ENCODE measurements at regions not wholly inside any gene's neighbourhood (a gene's known extent, or its start where the extent isn't known, plus 50 kb on each side); places are given as distances from the start of the nearest gene placed in this dataset.
"Not testable (repeated sequence)": the region's sequence is repeated elsewhere in the genome, so short reads cannot be mapped to it uniquely, and the experiment has no call there.

- intact Hi-C loops (cut with micrococcal nuclease), result no loop called here
- H3K27ac Mint-ChIP-seq, result no peak overlapping the region
- no peaks in the 10 kb centered on the region for H3K27me3 Mint-ChIP-seq (ENCODE audit: low read depth)
- no peaks in the 10 kb centered on the region for H3K9me3 Mint-ChIP-seq
- no peaks in the 10 kb centered on the region for H3K36me3 Mint-ChIP-seq (ENCODE audit: low read depth)
- peaks cover 2% of the 10 kb centered on the region for H3K4me1 Mint-ChIP-seq (ENCODE audit: low read depth)
- H3K4me3 Mint-ChIP-seq (ENCODE audit: low read depth), result no peak overlapping the region
- peak; percentile 9 for DNase-seq (ENCODE audit: low spot score)
Observed at GRCh38 chr16:26963109-26963508, 103.6 kb upstream of the C16orf82 start.

DNA sequence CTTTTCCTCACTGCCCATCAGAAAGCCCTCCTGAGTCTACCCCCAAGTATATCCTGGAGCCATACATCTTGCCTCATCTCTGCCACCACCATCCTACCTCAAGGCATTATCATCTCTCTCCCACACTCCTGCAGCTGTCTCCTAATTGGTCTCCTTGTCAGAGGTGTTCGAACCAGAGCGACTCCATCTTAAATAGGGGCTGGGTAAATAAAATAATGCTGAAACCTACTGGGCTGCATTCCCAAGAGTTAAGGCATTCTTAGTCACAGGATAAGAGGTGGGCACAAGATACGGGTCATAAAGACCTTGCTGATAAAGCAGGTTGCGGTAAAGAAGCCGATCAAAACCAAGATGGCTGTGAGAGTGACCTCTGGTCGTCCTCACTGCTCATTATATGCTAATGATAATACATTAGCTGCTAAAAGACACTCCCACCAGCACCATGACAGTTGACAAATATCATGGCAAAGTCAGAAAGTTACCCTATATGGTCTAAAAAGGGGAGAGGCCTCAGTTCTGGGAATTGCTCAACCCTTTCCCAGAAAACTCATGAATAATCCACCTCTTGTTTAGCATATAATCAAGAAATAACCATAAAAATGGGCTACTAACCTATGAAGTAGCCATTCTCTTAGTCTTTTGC is 97.0 kb upstream of the C16orf82 start:
- no peaks in the 10 kb centered on the region for H3K9me3 Mint-ChIP-seq
- DNase-seq (ENCODE audit: low spot score), result no peak
- no peak overlapping the region for H3K27ac Mint-ChIP-seq
- H3K27me3 Mint-ChIP-seq (ENCODE audit: low read depth), result no peaks in the 10 kb centered on the region
- intact Hi-C loops (cut with micrococcal nuclease), result no loop called here
- no peaks in the 10 kb centered on the region for H3K4me1 Mint-ChIP-seq (ENCODE audit: low read depth)
- H3K4me3 Mint-ChIP-seq (ENCODE audit: low read depth), result no peak overlapping the region
- H3K36me3 Mint-ChIP-seq (ENCODE audit: low read depth), result no peaks in the 10 kb centered on the region

- no peaks in the 10 kb centered on the region for H3K36me3 Mint-ChIP-seq (ENCODE audit: low read depth)
- no peak overlapping the region for H3K4me3 Mint-ChIP-seq (ENCODE audit: low read depth)
- no peaks in the 10 kb centered on the region for H3K9me3 Mint-ChIP-seq
- DNase-seq (ENCODE audit: low spot score), result no peak
- H3K4me1 Mint-ChIP-seq (ENCODE audit: low read depth), result no peaks in the 10 kb centered on the region
- intact Hi-C loops (cut with micrococcal nuclease), result no loop called here
- no peak overlapping the region for H3K27ac Mint-ChIP-seq
- H3K27me3 Mint-ChIP-seq (ENCODE audit: low read depth), result no peaks in the 10 kb centered on the region
Observed at GRCh38 chr16:26970292-26970691, 96.4 kb upstream of the C16orf82 start.

- intact Hi-C loops (cut with micrococcal nuclease), result no loop called here
Observed at GRCh38 chr16:26976873-26977272, 89.9 kb upstream of the C16orf82 start.

GRCh38 chr16:26981266-26981938 is 85.3 kb upstream of the C16orf82 start:
- no peak for DNase-seq (ENCODE audit: low spot score)
- Mint-ChIP-seq H3K36me3 (ENCODE audit: low read depth) (no peaks in the 10 kb centered on the region), H3K9me3 (no peaks in the 10 kb centered on the region), H3K4me3 (ENCODE audit: low read depth) (no peak overlapping the region), H3K27me3 (ENCODE audit: low read depth) (peaks cover 5% of the 10 kb centered on the region), H3K27ac (no peak overlapping the region), H3K4me1 (ENCODE audit: low read depth) (no peaks in the 10 kb centered on the region)
- intact Hi-C loops (cut with micrococcal nuclease), result no loop called here

More at GRCh38 chr16:26976873-26977272, 89.9 kb upstream of the C16orf82 start:
- Mint-ChIP-seq H3K9me3 (no peaks in the 10 kb centered on the region), H3K4me1 (ENCODE audit: low read depth) (no peaks in the 10 kb centered on the region), H3K36me3 (ENCODE audit: low read depth) (no peaks in the 10 kb centered on the region), H3K27me3 (ENCODE audit: low read depth) (no peaks in the 10 kb centered on the region), H3K4me3 (ENCODE audit: low read depth) (no peak overlapping the region), H3K27ac (no peak overlapping the region)
- no peak for DNase-seq (ENCODE audit: low spot score)

DNA sequence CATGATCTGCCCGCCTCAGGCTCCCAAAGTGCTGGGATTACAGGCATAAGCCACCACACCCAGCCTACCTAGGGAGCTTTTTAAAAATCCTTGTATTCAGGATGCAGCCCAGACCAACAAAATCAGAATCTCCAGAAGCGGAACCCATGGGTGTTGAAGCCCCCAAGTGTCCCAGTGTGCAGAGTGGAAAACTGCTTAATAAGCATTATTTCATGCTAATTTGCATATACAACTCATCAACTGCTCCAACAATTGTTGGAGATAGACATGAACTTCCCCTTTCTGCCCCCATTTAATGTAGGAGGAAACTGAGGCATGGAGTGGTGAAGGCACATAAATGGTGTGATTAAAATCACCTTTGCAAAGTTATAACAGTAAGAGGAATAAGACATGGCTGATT is 84.3 kb upstream of the C16orf82 start:
- H3K27me3 Mint-ChIP-seq (ENCODE audit: low read depth), result peaks cover 6% of the 10 kb centered on the region
- H3K9me3 Mint-ChIP-seq, result no peaks in the 10 kb centered on the region
- no peaks in the 10 kb centered on the region for H3K4me1 Mint-ChIP-seq (ENCODE audit: low read depth)
- H3K4me3 Mint-ChIP-seq (ENCODE audit: low read depth), result no peak overlapping the region
- intact Hi-C loops (cut with micrococcal nuclease), result no loop called here
- no peak for DNase-seq (ENCODE audit: low spot score)
- no peaks in the 10 kb centered on the region for H3K36me3 Mint-ChIP-seq (ENCODE audit: low read depth)
- no peak overlapping the region for H3K27ac Mint-ChIP-seq

GRCh38 chr16:26983426-26983825 is 83.3 kb upstream of the C16orf82 start:
- intact Hi-C loops (cut with micrococcal nuclease), result no loop called here
- H3K9me3 Mint-ChIP-seq, result no peaks in the 10 kb centered on the region
- no peak overlapping the region for H3K4me3 Mint-ChIP-seq (ENCODE audit: low read depth)
- H3K36me3 Mint-ChIP-seq (ENCODE audit: low read depth), result no peaks in the 10 kb centered on the region
- H3K4me1 Mint-ChIP-seq (ENCODE audit: low read depth), result no peaks in the 10 kb centered on the region
- H3K27ac Mint-ChIP-seq, result no peak overlapping the region
- peaks cover 6% of the 10 kb centered on the region for H3K27me3 Mint-ChIP-seq (ENCODE audit: low read depth)
- DNase-seq (ENCODE audit: low spot score), result no peak

DNA sequence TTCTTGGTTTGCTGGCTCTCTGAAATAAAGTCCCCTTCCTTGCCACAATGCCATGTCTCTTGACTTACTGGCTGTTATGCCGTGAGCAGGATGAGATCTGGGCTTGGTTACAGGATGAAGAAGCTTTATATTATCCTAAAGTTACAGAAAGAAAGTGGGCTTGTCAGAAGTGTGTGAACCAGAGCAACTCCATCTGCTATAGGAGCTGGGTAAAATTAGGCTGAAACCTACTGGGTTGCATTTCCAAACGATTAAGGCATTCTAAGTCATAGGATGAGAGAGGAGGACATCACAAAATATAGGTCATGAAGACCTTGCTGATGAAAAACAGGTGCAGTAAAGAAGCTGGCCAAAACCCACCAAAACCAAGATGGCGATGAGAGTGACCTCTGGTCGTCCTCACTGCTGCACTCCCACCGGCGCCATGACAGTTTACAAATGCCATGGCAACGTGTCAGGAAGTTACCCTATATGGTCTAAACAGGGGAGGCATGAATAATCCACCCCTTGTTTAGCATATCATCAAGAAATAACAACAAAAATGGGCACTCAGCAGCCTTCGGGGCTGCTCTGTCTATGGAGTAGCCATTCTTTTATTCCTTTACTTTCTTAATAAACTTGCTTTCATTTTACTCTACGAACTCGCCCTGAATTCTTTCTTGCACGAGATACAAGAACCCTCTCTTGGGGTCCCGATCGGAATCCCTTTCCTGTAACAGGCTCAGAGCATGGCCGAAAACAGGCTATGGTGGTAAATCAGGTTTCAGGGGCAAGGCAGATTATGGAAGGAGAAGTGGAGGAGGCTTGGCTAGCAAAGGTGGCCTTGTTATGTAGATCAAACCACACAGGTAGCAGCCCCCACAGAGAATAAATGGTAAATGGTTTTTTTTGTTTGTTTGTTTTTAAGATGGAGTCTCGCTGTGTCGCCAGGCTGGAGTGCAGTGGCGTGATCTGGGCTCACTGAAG is 81.3 kb upstream of the C16orf82 start:
- DNase-seq (ENCODE audit: low spot score), result no peak
- Mint-ChIP-seq H3K4me1 (ENCODE audit: low read depth) (no peaks in the 10 kb centered on the region), H3K27ac (no peak overlapping the region), H3K27me3 (ENCODE audit: low read depth) (peaks cover 6% of the 10 kb centered on the region), H3K9me3 (no peaks in the 10 kb centered on the region), H3K36me3 (ENCODE audit: low read depth) (no peaks in the 10 kb centered on the region), H3K4me3 (ENCODE audit: low read depth) (no peak overlapping the region)
- intact Hi-C loops (cut with micrococcal nuclease), result no loop called here

DNA sequence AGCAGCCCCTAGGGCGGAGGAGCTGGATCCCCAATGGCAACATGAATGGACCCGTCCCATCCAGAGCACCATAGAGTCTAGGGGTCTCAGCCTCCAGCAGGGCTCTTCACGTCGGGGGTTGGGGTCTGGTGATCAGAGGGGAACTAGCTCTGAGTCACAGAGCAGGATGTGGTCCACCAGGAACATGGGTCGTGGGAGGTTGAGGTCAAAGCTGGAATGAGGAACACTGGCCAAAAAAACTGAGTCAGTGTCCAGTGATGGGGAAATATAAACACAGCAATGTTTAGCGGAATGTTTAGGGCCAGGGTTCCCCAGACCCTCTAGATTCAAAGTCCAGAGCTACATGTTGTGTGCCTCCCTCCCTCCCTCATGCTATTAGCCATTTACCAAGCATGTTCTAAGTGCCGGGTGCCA is 79.1 kb upstream of the C16orf82 start:
- H3K4me1 Mint-ChIP-seq (ENCODE audit: low read depth), result no peaks in the 10 kb centered on the region
- no peak overlapping the region for H3K4me3 Mint-ChIP-seq (ENCODE audit: low read depth)
- peaks cover 6% of the 10 kb centered on the region for H3K27me3 Mint-ChIP-seq (ENCODE audit: low read depth)
- no peaks in the 10 kb centered on the region for H3K36me3 Mint-ChIP-seq (ENCODE audit: low read depth)
- intact Hi-C loops (cut with micrococcal nuclease), result no loop called here
- no peak for DNase-seq (ENCODE audit: low spot score)
- H3K27ac Mint-ChIP-seq, result no peak overlapping the region
- no peaks in the 10 kb centered on the region for H3K9me3 Mint-ChIP-seq

DNA sequence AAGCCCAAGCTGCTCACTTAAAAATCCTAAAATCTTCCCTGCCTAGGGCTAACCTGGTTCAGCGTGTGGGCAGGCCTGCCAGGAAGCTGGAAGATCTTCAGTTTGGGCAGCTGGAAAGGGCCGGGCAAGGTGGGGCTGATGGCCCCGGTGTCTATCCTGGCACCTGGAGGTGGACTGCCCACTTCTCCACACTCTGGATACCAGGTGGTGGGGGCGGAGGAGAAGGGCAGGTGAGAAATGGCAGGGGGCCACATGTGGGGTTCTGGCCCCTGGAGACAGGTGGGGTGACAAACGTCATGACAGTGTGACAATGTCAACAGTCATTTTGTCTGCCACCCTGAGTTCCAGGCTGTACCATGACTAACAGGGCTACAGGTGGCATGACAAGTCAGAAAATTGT is 78.5 kb upstream of the C16orf82 start:
- H3K27ac Mint-ChIP-seq, result no peak overlapping the region
- peaks cover 6% of the 10 kb centered on the region for H3K27me3 Mint-ChIP-seq (ENCODE audit: low read depth)
- H3K4me1 Mint-ChIP-seq (ENCODE audit: low read depth), result no peaks in the 10 kb centered on the region
- intact Hi-C loops (cut with micrococcal nuclease), result no loop called here
- DNase-seq (ENCODE audit: low spot score), result no peak
- H3K4me3 Mint-ChIP-seq (ENCODE audit: low read depth), result no peak overlapping the region
- H3K9me3 Mint-ChIP-seq, result no peaks in the 10 kb centered on the region
- H3K36me3 Mint-ChIP-seq (ENCODE audit: low read depth), result no peaks in the 10 kb centered on the region

DNA sequence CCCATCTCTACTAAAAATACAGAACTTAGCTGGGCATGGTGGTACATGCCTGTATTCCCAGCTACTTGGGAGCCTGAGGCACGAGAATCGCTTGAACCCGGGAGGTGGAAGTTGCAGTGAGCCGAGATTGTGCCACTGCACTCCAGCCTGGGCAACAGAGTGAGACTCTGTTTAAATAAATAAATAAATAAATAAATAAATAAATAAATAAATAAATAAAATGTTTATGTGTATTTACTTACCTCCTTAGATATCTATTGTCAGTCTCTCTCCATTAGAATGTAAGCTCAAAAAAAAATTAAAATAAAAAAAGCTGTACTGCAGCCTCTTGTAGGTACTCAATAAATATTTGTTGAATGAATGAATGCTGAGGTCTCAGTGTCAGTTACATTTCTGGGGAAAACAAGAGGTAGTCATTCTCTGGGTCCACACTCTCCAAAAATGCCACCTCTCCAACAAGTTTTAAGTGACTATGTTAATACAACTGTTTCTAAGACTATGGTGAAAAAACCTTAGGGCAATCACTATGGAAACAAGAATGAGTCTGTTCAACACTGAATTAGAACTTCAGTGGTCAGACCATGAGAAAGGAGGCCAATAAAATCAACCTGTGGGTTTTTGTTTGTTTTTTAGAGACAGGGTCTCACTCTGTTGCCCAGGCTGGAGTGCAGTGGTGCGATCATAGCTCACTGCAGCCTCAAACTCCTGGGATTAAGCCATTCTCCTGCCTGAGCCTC is 76.2 kb upstream of the C16orf82 start:
- DNase-seq (ENCODE audit: low spot score); intact Hi-C loops (cut with micrococcal nuclease); H3K9me3 Mint-ChIP-seq; H3K36me3 Mint-ChIP-seq (ENCODE audit: low read depth); H3K27ac Mint-ChIP-seq; H3K27me3 Mint-ChIP-seq (ENCODE audit: low read depth); H3K4me3 Mint-ChIP-seq (ENCODE audit: low read depth); H3K4me1 Mint-ChIP-seq (ENCODE audit: low read depth): not testable (repeated sequence)

GRCh38 chr16:26992666-26993349 is 73.9 kb upstream of the C16orf82 start:
- Mint-ChIP-seq H3K4me3 (ENCODE audit: low read depth) (no peak overlapping the region), H3K9me3 (peaks cover 5% of the 10 kb centered on the region), H3K27ac (no peak overlapping the region), H3K36me3 (ENCODE audit: low read depth) (no peaks in the 10 kb centered on the region), H3K4me1 (ENCODE audit: low read depth) (no peaks in the 10 kb centered on the region), H3K27me3 (ENCODE audit: low read depth) (peaks cover 3% of the 10 kb centered on the region)
- no peak for DNase-seq (ENCODE audit: low spot score)
- intact Hi-C loops (cut with micrococcal nuclease), result no loop called here
